ENCODE measurements at regions not wholly inside any gene's neighbourhood (a gene's known extent, or its start where the extent isn't known, plus 50 kb on each side); places are given as distances from the start of the nearest gene placed in this dataset.

GRCh38 chr3:127450331-127450730, 140.2 kb downstream of the TPRA1 start:
- TF ChIP-seq POLR2A (IDR thresholded peaks at IDR 0.05) (no peak), CTCF (IDR thresholded peaks at IDR 0.05) (no peak)

Data from ovary (tissue), 3 donors.